Endothelial cell of umbilical vein (primary cell): ENCODE measurements at regions not wholly inside any gene's neighbourhood (a gene's known extent, or its start where the extent isn't known, plus 50 kb on each side); places are given as distances from the start of the nearest gene placed in this dataset.

Source experiments
- BruUV-seq: library from RNA; stranded (reverse); fragments of 400-500 nt; replicated peaks from 2 replicates; lab custom pipeline; 2021; lab: Mats Ljungman, UMichigan
- CTCF ChIA-PET: fragments of 300-600, 350-600 bp; sonication (Branson Sonifier 250); formaldehyde crosslinking; loops from one replicate; lab custom pipeline; 2021; ENCODE audit warnings: antibody characterized with exemption, inconsistent platforms; lab: Charles Lee
- POLR2A ChIA-PET: fragments of 300-600, 350-600 bp; sonication (Branson Sonifier 250); formaldehyde crosslinking; loops from one replicate; lab custom pipeline; 2021; ENCODE audit warnings: antibody characterized with exemption, inconsistent platforms; lab: Charles Lee
- DNase-seq: peaks from one replicate; pipeline ENCODE4 v3.0.0-alpha.2; 2011; ENCODE audit warnings: low read depth, low spot score
- FAIRE-seq: peaks from 2 replicates; lab custom pipeline; 2011; peaks lifted over from hg19 to GRCh38; lab: Jason Lieb, UNC
- H2AFZ ChIP-seq: 2 replicates; pipeline ENCODE4 v1.6.0; 2012; ENCODE audit warnings: low read depth, low read length, control low read depth, inconsistent platforms
- H3K27ac ChIP-seq: 2 replicates; pipeline ENCODE4 v1.5.1; 2011; ENCODE audit warnings: low read depth, mild to moderate bottlenecking, control low read depth, low read length, moderate library complexity; ENCODE audit not compliant: insufficient read depth
- H3K27me3 ChIP-seq, 2 experiments: 2 replicates each; pipeline versions ENCODE4 v1.6.0 to v1.6.1; 2011; ENCODE audit warnings: low read length in 2 of 2, mixed read lengths in 1 of 2; ENCODE audit not compliant: control insufficient read depth in 2 of 2, insufficient read depth in 2 of 2
- H3K36me3 ChIP-seq, 2 experiments: 2 replicates in 1 of 2; 3 replicates in 1 of 2; pipeline ENCODE4 v1.5.1; 2011; ENCODE audit warnings: low read length in 2 of 2, mild to moderate bottlenecking in 1 of 2, moderate library complexity in 1 of 2; ENCODE audit not compliant: control insufficient read depth in 2 of 2, insufficient read depth in 2 of 2; ENCODE audit errors: extremely low read depth in 1 of 2
- H3K4me1 ChIP-seq: 3 replicates; pipeline ENCODE4 v1.5.1; 2011; ENCODE audit warnings: mild to moderate bottlenecking, low read length; ENCODE audit not compliant: control insufficient read depth, insufficient read depth; ENCODE audit errors: extremely low read depth
- H3K4me2 ChIP-seq: 2 replicates; pipeline ENCODE4 v1.6.1; 2011; ENCODE audit warnings: low read length, control low read depth, mixed read lengths; ENCODE audit not compliant: insufficient read depth
- H3K4me3 ChIP-seq, 3 experiments: fragments of 200-600 bp in 1 of 3; sonication (generic), shearing (Covaris generic) in 1 of 3; replicated peaks in 1 of 3; 2 replicates each; pipeline ENCODE4 v1.5.1; 2011 to 2016; ENCODE audit warnings: control low read depth in 3 of 3, low read length in 3 of 3, mild to moderate bottlenecking in 2 of 3, inconsistent platforms in 1 of 3, low read depth in 1 of 3, moderate library complexity in 1 of 3; ENCODE audit not compliant: insufficient read depth in 1 of 3
- H3K79me2 ChIP-seq: 2 replicates; pipeline ENCODE4 v1.6.0; 2012; ENCODE audit warnings: low read length, inconsistent platforms; ENCODE audit not compliant: control insufficient read depth, insufficient read depth
- H3K9ac ChIP-seq: replicated peaks from 2 replicates; pipeline ENCODE3; 2011; ENCODE audit warnings: low read length, control low read depth; ENCODE audit not compliant: insufficient read depth; ENCODE audit errors: extremely low read depth
- H3K9me1 ChIP-seq: replicated peaks from 3 replicates; pipeline ENCODE4 v1.6.0; 2011; ENCODE audit warnings: mild to moderate bottlenecking, low read length; ENCODE audit not compliant: control insufficient read depth, insufficient read depth; ENCODE audit errors: extremely low read depth
- H3K9me3 ChIP-seq: replicated peaks from 2 replicates; pipeline ENCODE4 v1.5.1; 2012; ENCODE audit warnings: low read length, inconsistent platforms; ENCODE audit not compliant: control insufficient read depth, insufficient read depth
- H4K20me1 ChIP-seq: replicated peaks from 2 replicates; pipeline ENCODE3; 2011; ENCODE audit warnings: mild to moderate bottlenecking, low read length; ENCODE audit not compliant: control insufficient read depth, insufficient read depth; ENCODE audit errors: extremely low read depth
- CTCF ChIP-seq, 2 donors: IDR thresholded peaks; 1 replicate in 1 of 2; 2 replicates in 1 of 2; pipeline ENCODE4 v1.5.1; 2011; ENCODE audit warnings: low read length in 2 of 2, mild to moderate bottlenecking in 2 of 2, moderate library complexity in 2 of 2, control low read depth in 1 of 2, inconsistent platforms in 1 of 2, low read depth in 1 of 2; ENCODE audit not compliant: insufficient read depth in 1 of 2; ENCODE audit errors: extremely low read depth in 1 of 2
- EZH2 ChIP-seq: IDR thresholded peaks from 2 replicates; pipeline ENCODE4 v1.6.1; 2012; ENCODE audit warnings: borderline replicate concordance, low read depth, mild to moderate bottlenecking, moderate library complexity, low read length, inconsistent platforms; ENCODE audit not compliant: severe bottlenecking
- FOS ChIP-seq: IDR thresholded peaks from 2 replicates; pipeline ENCODE4 v1.6.1; 2011; ENCODE audit warnings: mild to moderate bottlenecking, low read length, moderate library complexity, borderline replicate concordance; ENCODE audit not compliant: insufficient read depth
- GATA2 ChIP-seq: IDR thresholded peaks from 2 replicates; pipeline ENCODE4 v1.7.0; 2011; ENCODE audit warnings: low read depth, mild to moderate bottlenecking, moderate library complexity, mixed read lengths, low read length; ENCODE audit not compliant: insufficient read length, insufficient read depth
- JUN ChIP-seq: IDR thresholded peaks from 2 replicates; pipeline ENCODE4 v1.6.1; 2011; ENCODE audit warnings: borderline replicate concordance, low read depth; ENCODE audit not compliant: insufficient read length, insufficient read depth
- MAX ChIP-seq: IDR thresholded peaks from 2 replicates; pipeline ENCODE4 v1.6.1; 2011; ENCODE audit not compliant: insufficient read depth, insufficient read length
- MYC ChIP-seq: IDR thresholded peaks from one replicate; pipeline ENCODE4 v1.6.1; 2011; ENCODE audit warnings: mild to moderate bottlenecking, low read depth, low read length
- POLR2A ChIP-seq: IDR thresholded peaks from 2 replicates; pipeline ENCODE4 v1.6.1; 2012; ENCODE audit warnings: low read depth, mild to moderate bottlenecking, control low read depth, low read length
- POLR2AphosphoS5 ChIP-seq: IDR thresholded peaks from 2 replicates; pipeline ENCODE4 v1.6.1; 2012; ENCODE audit warnings: low read depth, mild to moderate bottlenecking, control low read depth, low read length, moderate library complexity; ENCODE audit not compliant: insufficient read depth
- dilution Hi-C: fragments of 300-500 bp; cut with MboI; formaldehyde crosslinking; loops from one replicate; pipeline ENCODE4 v1.15.0; 2019; ENCODE audit warnings: low sequenced_read_pairs; ENCODE audit not compliant: extremely low pct_ligation_motif_present
- intact Hi-C: fragments of 100-400 bp; cut with micrococcal nuclease; formaldehyde crosslinking; loops from one replicate; pipeline ENCODE4 v1.10.0; 2022

- H3K4me2 ChIP-seq: no peak overlapping the region
- H3K9me1 ChIP-seq: no peaks in the 10 kb centered on the region
- dilution Hi-C loops: no loop called here
- H4K20me1 ChIP-seq: no peaks in the 10 kb centered on the region
- no peak overlapping the region for H2AFZ ChIP-seq
- ChIA-PET POLR2A (no interaction called here), CTCF (no interaction called here)
- H3K4me1 ChIP-seq: no peaks in the 10 kb centered on the region
- no peaks in the 10 kb centered on the region for H3K9me3 ChIP-seq
- FAIRE-seq (no peak), DNase-seq (no peak)
- no peaks in the 10 kb centered on the region for H3K36me3 ChIP-seq
- no peak for TF ChIP-seq EZH2
- no peak for TF ChIP-seq FOS
- TF ChIP-seq CTCF (IDR thresholded peaks at IDR 0.05; ENCODE audit: extremely low read depth in 1 of 2, insufficient read depth in 1 of 2, low read depth in 1 of 2, low read length in 2 of 2): no peak
- TF ChIP-seq GATA2: no peak
- TF ChIP-seq POLR2AphosphoS5: no peak
- no peak for TF ChIP-seq JUN
- TF ChIP-seq MAX: no peak
- TF ChIP-seq POLR2A: no peak
- no peak for TF ChIP-seq MYC
- intact Hi-C loops: loop anchor here (5.0 kb wide), 1 partner anchor 118 kb away; no protein-coding TSS in a partner anchor
- no peak overlapping the region for H3K27ac ChIP-seq
- H3K27me3 ChIP-seq: peaks cover 3 to 6% of the 10 kb centered on the region in 2 experiments
- no peaks in the 10 kb centered on the region for H3K79me2 ChIP-seq
- no TSS peak for BruUV-seq
- H3K9ac ChIP-seq: no peak overlapping the region
- H3K4me3 ChIP-seq: no peak overlapping the region
These were observed 89.9 kb upstream of the JAZF1 start for GRCh38 chr7:28270536-28270935.
